Forelimb muscle (tissue), 1 donor: ENCODE measurements at regions not wholly inside any gene's neighbourhood (a gene's known extent, or its start where the extent isn't known, plus 50 kb on each side); places are given as distances from the start of the nearest gene placed in this dataset.
"Not testable (repeated sequence)": the region's sequence is repeated elsewhere in the genome, so short reads cannot be mapped to it uniquely, and the experiment has no call there.

ENCODE experiments used
- DNase-seq: peaks from one replicate; pipeline ENCODE4 v3.0.0-alpha.2; 2013; ENCODE audit warnings: low read depth

DNA sequence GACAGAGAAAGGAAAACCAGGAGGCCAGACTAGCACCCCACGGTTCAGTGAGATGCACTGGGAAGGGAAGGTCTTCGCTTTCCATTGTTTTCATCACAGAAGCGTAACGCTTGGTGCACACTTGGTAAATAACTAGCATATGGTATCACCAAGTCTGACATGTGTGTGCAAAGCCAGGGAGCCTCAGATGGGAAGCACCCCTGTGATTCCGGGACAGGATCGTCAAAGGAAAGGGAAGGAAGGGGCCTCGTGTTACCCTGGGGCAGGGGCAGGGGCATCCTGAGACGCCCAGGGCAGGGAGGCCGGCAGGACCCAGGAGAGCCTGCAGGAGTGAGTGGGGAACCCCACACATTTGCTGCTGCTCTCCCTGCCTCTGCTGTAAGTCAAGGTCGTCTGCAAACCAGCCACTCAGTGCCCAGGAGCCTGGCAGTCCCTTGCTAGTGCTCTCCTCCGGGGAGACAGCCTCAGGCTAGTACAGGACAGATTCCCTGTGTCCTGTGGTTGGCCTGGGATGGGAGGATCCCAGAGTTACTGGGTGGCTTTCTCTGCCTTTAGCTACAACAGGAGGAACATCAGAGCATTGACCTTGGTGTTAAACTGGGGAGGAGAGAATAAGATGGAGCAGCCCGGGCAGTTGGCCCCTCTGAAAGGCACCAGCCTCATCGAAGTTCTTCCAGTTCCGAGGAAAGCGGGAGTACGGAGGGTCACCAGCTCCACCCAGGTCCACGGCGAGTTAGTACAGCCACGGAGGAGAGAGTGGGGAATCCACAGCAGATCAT is 192.5 kb downstream of the NDUFA10 start:
- no peak for DNase-seq

DNA sequence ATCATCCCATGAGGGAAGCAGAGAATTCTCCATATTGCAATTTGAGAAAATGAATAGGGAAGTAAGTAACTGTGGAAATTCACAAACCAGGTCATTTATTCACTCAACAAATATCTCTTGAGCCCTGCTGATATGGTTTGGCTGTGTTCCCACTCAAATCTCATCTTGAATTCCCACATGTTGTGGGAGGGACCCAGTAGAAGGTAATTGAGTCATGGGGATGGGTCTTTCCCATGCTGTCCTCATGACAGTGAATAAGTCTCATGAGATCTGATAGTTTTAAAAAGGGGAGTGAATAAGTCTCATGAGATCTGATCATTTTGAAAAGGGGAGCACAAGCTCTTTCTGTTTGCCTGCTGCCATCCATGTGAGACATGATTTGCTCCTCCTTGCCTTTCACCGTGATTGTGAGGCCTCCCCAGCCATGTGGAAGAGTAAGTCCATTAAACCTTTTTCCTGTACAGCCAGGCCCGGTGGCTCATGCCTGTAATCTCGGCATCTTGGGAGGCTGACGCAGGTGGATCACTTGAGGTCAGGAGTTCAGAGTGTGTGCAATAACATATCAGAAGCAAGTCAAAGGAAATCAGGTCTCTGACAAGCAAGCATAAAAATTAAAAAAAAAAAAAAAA is 193.2 kb downstream of the NDUFA10 start:
- DNase-seq: no peak

DNA sequence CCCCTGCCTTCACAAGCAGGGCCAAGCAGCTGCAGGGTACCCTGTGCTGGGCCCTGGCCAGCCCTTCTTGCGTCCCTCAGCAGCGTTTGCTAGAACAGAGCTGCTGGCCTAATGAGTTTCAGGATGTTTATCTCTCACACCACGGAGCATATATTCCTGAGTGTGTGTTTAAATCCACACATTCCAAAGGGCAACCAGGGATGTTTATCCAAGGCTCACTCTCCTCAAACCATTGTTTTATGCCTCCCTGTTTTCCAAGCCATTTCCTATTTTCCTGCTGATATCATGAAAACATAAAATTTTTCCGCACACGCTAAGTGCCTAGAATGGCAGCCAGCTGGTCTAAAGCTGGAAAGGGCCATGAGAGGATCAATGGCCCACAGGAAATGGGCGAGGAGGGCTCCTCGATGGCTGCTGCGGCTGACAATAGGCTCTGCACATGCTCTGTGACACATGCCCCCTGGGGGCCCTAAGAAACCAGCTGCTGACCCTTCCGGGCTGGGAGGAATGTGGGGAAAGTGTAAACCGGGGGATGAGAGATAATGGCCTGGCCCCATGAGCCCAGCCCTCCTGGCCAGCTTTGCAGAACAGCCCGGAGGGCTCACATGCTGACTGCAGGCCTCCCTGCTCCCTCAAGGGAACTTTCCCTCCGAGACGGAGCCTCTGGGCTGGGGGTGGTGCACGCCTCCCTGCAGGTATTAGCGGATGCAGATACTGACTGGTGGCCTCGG is 194.0 kb downstream of the NDUFA10 start:
- DNase-seq: no peak

- DNase-seq: no peak
Observed at GRCh38 chr2:239830121-239831000, 194.8 kb downstream of the NDUFA10 start.

GRCh38 chr2:239829326-239829725 is 195.8 kb downstream of the NDUFA10 start:
- no peak for DNase-seq

DNA sequence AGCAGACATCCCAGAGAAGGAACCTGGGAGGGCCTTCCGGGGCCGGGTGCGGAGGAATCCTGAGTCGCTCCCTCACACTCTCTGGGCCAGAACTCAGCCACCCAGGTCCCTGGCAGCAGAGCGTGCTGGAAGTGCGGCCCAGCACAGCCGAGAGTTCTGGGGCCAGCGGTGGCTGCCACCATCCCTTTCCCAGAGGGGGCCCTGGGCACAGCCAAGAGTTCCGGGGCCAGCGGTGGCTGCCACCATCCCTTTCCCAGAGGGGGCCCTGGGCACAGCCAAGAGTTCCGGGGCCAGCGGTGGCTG is 196.2 kb downstream of the NDUFA10 start:
- not testable (repeated sequence) for DNase-seq

- DNase-seq: no peak
Observed at GRCh38 chr2:239828192-239828972, 196.8 kb downstream of the NDUFA10 start.

DNA sequence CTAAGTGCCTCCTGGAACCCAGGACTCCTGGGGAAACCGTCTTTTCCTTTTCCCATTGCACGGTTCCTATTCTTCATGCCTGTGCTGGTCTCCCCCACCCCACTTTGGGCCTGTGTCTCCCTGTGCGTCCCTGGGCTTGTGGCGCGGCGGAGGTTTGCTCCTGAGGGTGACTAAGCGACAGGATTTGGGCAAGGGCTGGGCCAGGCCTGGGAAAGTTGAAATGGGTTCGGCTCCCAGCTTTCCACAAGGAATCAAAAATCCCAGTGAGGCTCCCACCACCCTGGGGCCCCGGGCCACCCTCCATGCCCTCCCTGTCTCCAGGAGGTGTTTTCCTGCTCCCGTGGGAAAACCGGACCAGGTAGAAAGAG is 197.6 kb downstream of the NDUFA10 start:
- DNase-seq: no peak

DNA sequence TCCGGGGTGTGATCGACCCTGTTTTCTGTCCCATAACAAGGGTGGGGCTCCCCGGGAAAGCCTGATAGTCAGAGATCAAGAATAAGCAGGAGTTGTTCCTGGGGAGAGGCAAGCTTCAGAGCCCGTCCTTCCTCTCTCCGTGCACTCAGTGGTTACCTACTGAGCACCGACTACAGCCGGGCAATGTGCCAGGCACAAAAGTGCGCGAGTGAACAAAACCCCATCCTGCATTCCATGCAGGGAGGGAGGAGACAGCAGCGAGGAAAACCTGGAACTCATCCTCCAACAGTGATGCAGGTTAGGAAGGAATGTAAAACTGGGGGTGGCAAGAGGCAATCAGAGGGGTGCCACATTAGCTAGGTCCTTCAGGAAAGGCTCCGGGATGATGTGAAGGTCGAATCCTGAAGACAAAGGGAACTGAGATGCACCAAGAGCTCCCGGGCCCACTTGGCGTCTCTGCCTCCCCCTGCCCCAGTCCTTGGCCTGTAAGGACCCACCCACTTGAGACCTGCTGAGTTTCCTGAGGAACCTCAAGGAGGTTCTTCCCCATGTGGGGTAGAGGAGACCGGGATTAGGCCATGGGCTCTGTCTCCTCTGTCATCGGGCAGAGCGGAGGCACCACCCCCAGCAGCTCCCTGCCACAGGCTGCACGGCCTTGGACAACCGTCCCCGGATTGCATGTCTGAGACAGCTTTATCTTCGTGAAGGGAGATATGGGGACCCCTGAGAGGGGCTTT is 198.2 kb downstream of the NDUFA10 start:
- no peak for DNase-seq

DNA sequence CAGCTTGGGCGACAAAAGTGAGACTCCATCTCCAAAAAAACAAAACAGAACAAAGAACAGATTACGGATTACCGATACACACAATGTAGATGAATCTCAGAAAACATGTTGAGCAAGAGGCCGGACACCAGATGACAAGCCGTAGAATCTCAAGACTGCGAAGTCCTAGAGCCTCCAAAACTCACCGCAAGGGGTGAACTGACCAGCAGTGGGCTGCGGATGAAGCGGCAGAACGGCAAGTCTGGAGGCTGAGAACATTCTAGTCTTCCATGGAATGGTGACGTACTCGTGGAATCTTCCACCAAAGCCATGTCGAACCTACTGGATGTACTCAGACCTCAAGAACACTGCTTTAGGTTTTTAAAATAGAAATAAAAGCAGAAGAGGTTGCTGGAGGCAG is 198.8 kb downstream of the NDUFA10 start:
- no peak for DNase-seq

DNA sequence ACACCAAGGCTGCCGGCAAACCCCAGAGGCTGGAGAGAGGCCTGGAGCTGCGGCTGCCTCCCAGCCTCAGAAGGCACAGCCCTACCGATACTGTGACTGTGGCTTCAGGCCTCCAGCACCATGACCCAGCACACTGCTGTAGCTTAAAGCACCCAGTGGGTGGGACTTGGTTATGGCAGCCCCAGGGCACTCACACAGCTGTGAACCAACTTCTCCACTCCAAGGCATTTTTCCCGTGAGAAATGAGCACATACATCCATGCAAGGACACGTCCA is 199.5 kb downstream of the NDUFA10 start:
- DNase-seq: no peak

DNA sequence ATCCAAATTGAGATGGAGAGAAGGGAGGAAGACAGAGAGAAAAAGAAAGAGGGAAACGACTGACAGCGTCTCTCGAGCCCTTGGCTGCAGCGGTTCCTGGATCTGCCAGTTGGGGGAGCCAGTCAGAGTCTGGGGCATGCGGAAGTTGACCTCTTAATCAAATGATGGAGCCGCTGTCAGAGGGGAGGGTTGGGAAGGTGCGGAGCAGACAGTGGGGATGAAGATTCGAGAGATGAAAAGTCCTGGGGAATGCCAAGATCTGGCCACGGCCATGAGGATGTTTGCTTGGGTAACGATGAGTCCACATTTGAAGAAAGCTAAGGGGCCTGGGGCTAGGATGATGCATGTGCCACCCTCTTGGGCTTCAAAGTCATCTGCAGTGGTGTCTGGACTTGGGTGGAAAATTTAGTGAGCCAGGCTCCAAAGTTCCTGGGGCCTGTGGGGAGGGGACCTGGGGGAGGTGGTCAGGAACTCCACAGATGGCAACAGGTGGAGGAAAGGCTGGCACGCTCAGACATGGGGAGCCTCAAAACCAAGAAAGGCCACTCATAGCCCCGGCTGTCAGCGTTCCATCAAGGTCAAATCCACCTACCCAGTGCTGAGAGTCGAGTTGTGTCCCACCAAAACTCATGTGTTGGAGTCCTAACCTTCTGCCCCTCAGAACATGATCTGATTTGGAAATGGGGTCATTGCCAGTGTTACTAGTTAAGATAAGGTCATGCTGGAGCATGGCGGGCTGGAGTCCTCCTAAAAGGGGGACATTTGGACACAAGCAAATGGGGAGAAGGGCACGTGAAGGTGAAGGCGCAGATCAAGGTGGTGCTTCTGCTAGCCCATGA is 200.1 kb downstream of the NDUFA10 start:
- no peak for DNase-seq

DNA sequence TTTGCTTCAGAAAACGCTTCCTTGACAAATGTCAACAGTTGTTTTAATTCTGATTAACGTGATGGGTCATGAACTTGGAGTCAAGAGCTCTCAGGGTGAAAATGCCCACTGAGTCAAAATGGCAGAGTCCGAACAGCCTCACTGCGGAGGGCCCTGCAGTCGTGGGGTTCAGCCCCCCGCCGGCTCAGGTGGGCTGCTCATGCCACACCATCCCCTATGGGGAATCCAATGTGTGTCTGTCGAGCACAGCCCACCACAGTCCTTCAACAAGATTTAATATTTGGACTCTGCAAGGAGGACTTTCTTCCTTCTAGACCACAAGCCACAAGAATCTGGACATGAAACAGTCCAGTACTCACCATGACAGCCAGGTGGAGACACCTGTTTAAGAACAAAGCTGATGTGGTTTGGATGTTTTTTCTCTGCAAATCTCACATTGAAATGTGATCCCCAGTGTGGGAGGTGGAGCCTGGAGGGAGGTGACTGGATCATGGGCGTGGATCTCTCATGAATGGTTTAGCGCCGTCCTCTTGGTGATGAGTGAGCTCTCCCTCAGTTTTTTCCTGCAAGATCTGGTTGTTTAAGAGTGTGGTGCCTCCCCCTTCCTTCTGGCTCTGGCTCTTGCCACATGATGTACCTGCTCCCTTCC is 201.0 kb downstream of the NDUFA10 start:
- DNase-seq: no peak

DNA sequence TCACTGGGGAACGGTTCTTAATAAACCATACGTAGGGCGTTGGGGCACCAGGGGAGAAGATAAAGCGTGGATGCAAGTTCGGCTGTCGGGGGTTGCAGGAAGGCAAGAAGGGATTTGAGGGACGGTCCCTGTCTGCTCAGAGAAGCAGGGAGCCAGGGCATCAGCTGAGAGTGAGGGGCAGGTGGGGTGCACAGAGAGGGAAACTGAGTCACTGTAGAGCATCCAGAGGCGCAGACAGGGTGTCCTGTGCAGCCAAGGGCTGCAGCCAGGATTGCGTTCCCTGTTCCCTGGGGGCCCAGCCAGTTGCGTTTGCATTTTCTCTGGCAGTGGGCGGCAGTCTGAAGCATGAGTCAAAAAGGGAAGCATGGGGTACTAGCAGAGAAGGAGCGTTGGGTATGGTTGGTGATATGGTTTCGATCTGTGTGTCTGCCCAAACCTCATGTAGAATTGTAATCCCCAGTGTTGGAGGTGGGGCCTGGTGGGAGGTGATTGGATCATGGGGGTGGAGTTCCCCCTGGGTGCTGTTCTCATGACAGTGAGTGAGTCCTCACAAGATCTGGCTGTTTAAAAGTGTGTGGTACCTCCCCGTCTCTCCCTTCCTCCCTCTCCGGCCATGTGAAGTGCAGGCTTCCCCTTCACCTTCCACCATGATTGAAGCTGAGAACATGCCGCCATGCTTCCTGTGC is 202.9 kb downstream of the NDUFA10 start:
- DNase-seq: no peak

DNA sequence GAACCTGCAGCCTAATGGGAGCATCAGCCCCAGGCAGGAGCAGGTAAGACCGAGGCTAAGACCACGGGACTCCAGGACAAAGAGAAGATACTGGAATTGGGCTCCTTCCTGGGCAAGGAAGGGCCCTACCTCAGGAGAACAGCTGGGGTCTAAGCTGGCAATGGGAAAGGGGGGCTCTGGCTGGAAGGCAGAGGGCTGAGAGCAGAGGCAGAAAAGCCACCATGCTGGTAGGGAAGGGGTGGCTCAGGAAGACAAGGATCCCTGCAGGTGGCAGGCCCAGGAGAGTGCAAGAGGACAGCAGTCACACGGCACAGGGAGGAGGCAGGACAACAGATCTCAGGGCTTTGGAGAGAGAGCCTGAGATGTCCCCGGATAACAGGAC is 203.5 kb downstream of the NDUFA10 start:
- no peak for DNase-seq

- no peak for DNase-seq
Observed at GRCh38 chr2:239820836-239821693, 204.1 kb downstream of the NDUFA10 start.

DNA sequence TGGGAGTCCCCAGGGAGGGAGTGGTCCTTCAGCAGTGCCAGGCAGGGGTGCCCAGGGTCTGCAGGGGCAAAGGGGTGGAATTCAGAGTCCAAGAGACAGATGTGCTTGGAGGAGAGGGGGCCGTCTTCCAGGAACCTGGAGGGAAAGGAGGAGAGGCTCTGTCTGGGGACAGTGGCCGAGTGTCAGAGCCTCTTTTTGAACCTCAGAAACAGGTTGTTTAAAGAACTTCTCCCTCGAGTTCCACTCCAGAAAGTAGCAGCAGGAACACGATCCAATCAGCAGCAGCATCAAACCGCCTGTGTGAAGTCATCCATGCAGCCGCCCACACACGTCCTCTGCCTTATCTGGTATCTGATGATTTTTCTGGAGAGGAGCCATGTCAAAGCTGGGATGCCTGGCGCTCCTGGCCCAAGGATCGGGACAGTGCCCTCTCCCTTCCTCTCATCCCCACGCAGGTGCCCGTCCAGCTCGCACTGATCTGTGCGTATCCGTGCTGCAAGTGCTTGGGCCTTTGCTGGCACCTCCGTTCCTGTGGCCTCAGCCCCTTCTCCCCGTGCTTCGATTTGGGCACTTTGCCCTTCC is 205.1 kb downstream of the NDUFA10 start:
- no peak for DNase-seq
